ENCODE measurements at regions not wholly inside any gene's neighbourhood (a gene's known extent, or its start where the extent isn't known, plus 50 kb on each side); places are given as distances from the start of the nearest gene placed in this dataset.

DNA sequence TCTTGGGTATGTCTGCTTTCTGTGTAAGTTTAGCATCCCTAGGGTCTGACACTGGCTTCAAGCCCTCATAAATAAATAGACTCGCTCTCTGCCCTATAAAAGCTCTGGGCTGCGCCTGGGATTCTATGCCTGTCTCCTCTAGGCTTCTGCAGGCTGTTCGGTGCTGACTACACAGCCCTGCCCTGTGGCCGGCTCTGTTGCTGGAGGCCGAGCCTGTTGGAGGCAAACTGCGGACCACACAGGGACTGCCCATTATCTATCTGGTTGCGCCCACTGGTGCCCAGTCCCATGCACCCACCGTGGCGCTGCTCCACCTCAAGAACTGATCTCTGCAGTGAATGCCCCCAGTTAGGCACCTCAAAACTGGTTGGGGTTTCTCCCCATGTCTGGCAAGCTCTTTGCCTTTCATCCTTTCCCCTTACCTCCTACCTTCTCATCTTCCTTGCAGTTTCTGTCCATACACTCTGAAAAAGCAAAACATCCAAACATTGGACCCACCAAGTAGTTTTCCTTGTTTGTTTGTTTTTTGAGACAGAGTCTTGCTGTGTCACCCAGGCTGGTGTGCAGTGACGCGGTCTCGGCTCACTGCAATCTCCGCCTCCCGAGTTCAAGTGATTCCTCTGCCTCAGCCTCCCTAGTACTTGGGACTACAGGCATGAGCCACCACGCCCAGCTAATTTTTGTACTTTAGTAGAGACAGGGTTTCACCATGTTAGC is 207.2 kb downstream of the ERCC6L2 start:
- WGBS, 2 donors, result 93 to 96% methylated on average over 11 to 15 of the region's 15 CpGs
- TF ChIP-seq EP300 (IDR thresholded peaks at IDR 0.05) (no peak), POLR2A (IDR thresholded peaks at IDR 0.05) (no peak), POLR2AphosphoS5 (IDR thresholded peaks at IDR 0.05) (no peak)
- TF ChIP-seq, protein P1, sequence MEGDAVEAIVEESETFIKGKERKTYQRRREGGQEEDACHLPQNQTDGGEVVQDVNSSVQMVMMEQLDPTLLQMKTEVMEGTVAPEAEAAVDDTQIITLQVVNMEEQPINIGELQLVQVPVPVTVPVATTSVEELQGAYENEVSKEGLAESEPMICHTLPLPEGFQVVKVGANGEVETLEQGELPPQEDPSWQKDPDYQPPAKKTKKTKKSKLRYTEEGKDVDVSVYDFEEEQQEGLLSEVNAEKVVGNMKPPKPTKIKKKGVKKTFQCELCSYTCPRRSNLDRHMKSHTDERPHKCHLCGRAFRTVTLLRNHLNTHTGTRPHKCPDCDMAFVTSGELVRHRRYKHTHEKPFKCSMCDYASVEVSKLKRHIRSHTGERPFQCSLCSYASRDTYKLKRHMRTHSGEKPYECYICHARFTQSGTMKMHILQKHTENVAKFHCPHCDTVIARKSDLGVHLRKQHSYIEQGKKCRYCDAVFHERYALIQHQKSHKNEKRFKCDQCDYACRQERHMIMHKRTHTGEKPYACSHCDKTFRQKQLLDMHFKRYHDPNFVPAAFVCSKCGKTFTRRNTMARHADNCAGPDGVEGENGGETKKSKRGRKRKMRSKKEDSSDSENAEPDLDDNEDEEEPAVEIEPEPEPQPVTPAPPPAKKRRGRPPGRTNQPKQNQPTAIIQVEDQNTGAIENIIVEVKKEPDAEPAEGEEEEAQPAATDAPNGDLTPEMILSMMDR (IDR thresholded peaks at IDR 0.05), result no peak
- DNase-seq, result no peak

DNA sequence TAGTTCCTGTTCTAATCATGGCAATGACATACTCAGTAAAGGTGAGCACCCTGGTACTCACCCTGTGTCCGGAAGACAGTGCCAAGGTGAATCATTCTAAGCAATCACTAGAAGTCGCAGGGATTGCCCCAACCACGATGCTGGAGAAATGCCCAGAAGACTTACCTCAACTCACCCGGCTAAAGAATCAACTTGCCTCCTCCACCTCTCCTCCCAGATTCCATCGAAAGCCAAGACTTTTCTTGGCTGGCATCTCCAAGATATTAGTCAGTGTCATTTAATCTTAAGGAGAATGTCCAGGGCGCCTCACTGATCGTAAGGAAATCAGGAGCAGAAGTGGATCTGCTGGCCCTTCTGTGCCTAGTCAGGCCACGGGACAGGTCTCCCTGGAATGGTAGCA is 204.9 kb downstream of the ERCC6L2 start:
- ATAC-seq (ENCODE audit: low FRiP score in 2 of 2), result no peak
- H3K27me3 ChIP-seq, result no peaks in the 10 kb centered on the region
- H3K4me3 ChIP-seq, result no peak overlapping the region

More for the DNA sequence above, 207.2 kb downstream of the ERCC6L2 start:
- Histone ChIP-seq H3K27ac (no peak overlapping the region), H3K27me3 (no peaks in the 10 kb centered on the region), H3K9me3 (no peaks in the 10 kb centered on the region), H3K4me1 (no peaks in the 10 kb centered on the region), H3K36me3 (no peaks in the 10 kb centered on the region), H3K4me3 (no peak overlapping the region)
- ATAC-seq (ENCODE audit: low FRiP score in 2 of 2), result no peak

DNA sequence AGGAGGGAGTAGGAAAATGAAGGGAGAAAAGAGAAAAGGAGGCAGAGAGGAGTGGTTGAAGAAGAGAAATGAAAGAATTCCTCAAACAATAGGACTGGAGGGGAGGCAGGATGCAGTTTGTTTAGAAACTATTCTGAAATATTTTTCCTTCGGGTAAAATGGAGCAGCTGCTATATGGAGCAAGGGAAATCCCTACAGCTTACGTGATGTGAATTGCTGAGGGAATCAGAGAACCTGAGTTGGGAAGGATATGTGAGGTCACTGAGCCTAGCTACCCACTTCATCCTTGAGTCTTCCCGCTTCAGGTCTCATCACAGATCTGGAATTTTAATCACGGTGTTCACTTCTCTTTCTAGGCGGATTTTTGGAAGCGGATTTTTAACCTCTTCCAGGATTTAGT is 204.3 kb downstream of the ERCC6L2 start:
- no peaks in the 10 kb centered on the region for H3K27me3 ChIP-seq
- no peaks in the 10 kb centered on the region for H3K4me1 ChIP-seq
- TF ChIP-seq, protein P1 (IDR thresholded peaks at IDR 0.05), result no peak
- no peak for TF ChIP-seq POLR2A (IDR thresholded peaks at IDR 0.05)
- no peak for TF ChIP-seq EP300 (IDR thresholded peaks at IDR 0.05)
- H3K4me3 ChIP-seq, result no peak overlapping the region
- no peaks in the 10 kb centered on the region for H3K9me3 ChIP-seq
- WGBS, 2 donors, result 73 to 81% methylated on average over 6 of the region's 6 CpGs
- no peak for DNase-seq
- ATAC-seq (ENCODE audit: low FRiP score in 2 of 2), result no peak
- H3K27ac ChIP-seq, result no peak overlapping the region
- H3K36me3 ChIP-seq, result no peaks in the 10 kb centered on the region

More for the DNA sequence above, 204.9 kb downstream of the ERCC6L2 start:
- 57 to 64% methylated on average over 7 to 8 of the region's 8 CpGs for WGBS, 2 donors
- Histone ChIP-seq H3K27ac (no peak overlapping the region), H3K4me1 (no peaks in the 10 kb centered on the region), H3K9me3 (no peaks in the 10 kb centered on the region), H3K36me3 (no peaks in the 10 kb centered on the region)
- peak in 1 of 2 donors; percentile 37 for DNase-seq
- TF ChIP-seq POLR2AphosphoS5 (IDR thresholded peaks at IDR 0.05) (no peak), POLR2A (IDR thresholded peaks at IDR 0.05) (no peak), EP300 (IDR thresholded peaks at IDR 0.05) (no peak)
- TF ChIP-seq, protein P1 (IDR thresholded peaks at IDR 0.05), result no peak

DNA sequence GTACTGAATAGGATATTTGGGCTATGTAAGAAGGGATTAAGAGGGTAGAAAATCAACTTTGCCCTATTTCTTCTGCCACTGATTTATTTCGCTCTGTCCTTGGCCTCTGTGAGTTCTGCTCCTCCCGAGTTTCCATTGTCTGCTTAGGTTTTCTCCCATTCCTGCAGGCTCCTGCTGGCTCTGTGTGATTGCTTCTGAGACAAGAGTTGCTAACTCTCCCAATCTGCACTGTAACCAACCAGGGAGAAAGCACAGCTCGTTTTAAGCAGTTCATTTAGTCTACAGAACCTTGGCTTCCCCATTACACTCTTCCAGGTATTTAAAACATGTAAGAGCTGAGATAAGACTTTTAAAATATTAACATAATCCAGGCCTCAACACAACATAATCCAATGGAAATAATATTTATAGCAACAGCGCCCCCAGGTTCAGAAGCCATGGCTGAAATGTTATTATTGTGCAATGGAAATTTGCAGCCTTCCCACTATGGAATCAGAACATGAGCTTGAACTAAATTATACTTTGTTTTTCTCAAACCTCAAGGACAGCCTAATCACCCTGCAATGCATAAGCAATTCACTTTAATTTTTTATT is 203.5 kb downstream of the ERCC6L2 start:
- no peaks in the 10 kb centered on the region for H3K36me3 ChIP-seq
- H3K27me3 ChIP-seq, result no peaks in the 10 kb centered on the region
- TF ChIP-seq EP300 (IDR thresholded peaks at IDR 0.05), result no peak
- no peak for TF ChIP-seq POLR2A (IDR thresholded peaks at IDR 0.05)
- no peak for TF ChIP-seq POLR2AphosphoS5 (IDR thresholded peaks at IDR 0.05)
- TF ChIP-seq, protein P1 (IDR thresholded peaks at IDR 0.05), result no peak
- 60 to 63% methylated on average over 4 of the region's 4 CpGs for WGBS, 2 donors
- H3K9me3 ChIP-seq, result no peaks in the 10 kb centered on the region
- no peak for ATAC-seq (ENCODE audit: low FRiP score in 2 of 2)
- H3K4me3 ChIP-seq, result no peak overlapping the region
- no peak overlapping the region for H3K27ac ChIP-seq
- DNase-seq, result no peak
- no peaks in the 10 kb centered on the region for H3K4me1 ChIP-seq

DNA sequence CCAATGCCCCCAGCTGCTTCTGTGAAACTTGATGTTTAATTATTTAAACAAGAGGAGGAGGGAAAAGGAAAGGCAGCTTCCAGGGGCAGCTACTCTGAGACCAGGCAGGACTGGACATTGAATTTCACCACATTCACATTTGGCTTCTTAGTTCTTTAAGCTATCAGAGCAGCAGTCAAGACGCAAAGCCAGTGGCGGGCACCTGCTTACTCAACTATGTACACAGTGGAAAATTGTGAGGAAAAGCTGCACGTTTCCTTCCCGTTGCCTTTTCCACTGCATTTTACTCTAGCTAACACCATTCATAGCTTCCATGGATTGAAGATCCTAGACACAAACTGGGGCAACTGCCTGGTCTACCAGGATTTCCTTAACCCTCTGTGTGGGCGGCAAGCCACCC is 200.3 kb downstream of the ERCC6L2 start:
- WGBS, 2 donors, result 82 to 87% methylated on average over 5 of the region's 5 CpGs
- no peaks in the 10 kb centered on the region for H3K36me3 ChIP-seq
- no peaks in the 10 kb centered on the region for H3K9me3 ChIP-seq
- H3K27ac ChIP-seq, result no peak overlapping the region
- DNase-seq, result no peak
- H3K4me1 ChIP-seq, result peaks cover 0 to 5% (median 0%) of the 10 kb centered on the region in 4 donors
- TF ChIP-seq EP300 (IDR thresholded peaks at IDR 0.05), result no peak
- TF ChIP-seq, protein P1 (IDR thresholded peaks at IDR 0.05), result no peak
- TF ChIP-seq POLR2A (IDR thresholded peaks at IDR 0.05), result no peak
- no peak for TF ChIP-seq POLR2AphosphoS5 (IDR thresholded peaks at IDR 0.05)
- no peak overlapping the region for H3K4me3 ChIP-seq
- ATAC-seq (ENCODE audit: low FRiP score in 2 of 2), result no peak
- H3K27me3 ChIP-seq, result no peaks in the 10 kb centered on the region
